GM12891 (cell line): ENCODE measurements at regions not wholly inside any gene's neighbourhood (a gene's known extent, or its start where the extent isn't known, plus 50 kb on each side); places are given as distances from the start of the nearest gene placed in this dataset.

Experiments used
- DNase-seq: peaks from one replicate; pipeline ENCODE4 v3.0.0; 2011; ENCODE audit warnings: low spot score; ENCODE audit not compliant: insufficient read length
- FAIRE-seq: peaks from 2 replicates; lab custom pipeline; 2011; peaks lifted over from hg19 to GRCh38; lab: Jason Lieb, UNC
- PAX5 ChIP-seq: IDR thresholded peaks from 2 replicates; pipeline ENCODE4 v1.6.1; 2011; ENCODE audit warnings: low read length, moderate library complexity, mild to moderate bottlenecking; ENCODE audit not compliant: insufficient read depth, severe bottlenecking
- POLR2A ChIP-seq: IDR thresholded peaks from 2 replicates; pipeline ENCODE4 v1.6.1; 2011; ENCODE audit warnings: low read depth, low read length, control low read depth
- POLR2AphosphoS5 ChIP-seq: IDR thresholded peaks from 2 replicates; pipeline ENCODE4 v1.6.1; 2011; ENCODE audit warnings: low read depth, low read length, control low read depth
- POU2F2 ChIP-seq: IDR thresholded peaks from 2 replicates; pipeline ENCODE4 v1.6.1; 2011; ENCODE audit warnings: low read depth, mild to moderate bottlenecking, control low read depth, low read length, moderate library complexity
- SPI1 ChIP-seq: IDR thresholded peaks from 2 replicates; pipeline ENCODE4 v1.6.1; 2011; ENCODE audit warnings: low read depth, low read length, control low read depth
- TAF1 ChIP-seq: IDR thresholded peaks from 2 replicates; pipeline ENCODE4 v1.6.1; 2011; ENCODE audit warnings: low read depth, low read length, control low read depth

GRCh38 chr2:67733517-67733916, 329.3 kb downstream of the C1D start:
- no peak for DNase-seq
- no peak for FAIRE-seq
- no peak for TF ChIP-seq POLR2AphosphoS5
- TF ChIP-seq PAX5, result no peak
- TF ChIP-seq POU2F2, result no peak
- TF ChIP-seq TAF1, result no peak
- no peak for TF ChIP-seq POLR2A
- TF ChIP-seq SPI1, result no peak

DNA sequence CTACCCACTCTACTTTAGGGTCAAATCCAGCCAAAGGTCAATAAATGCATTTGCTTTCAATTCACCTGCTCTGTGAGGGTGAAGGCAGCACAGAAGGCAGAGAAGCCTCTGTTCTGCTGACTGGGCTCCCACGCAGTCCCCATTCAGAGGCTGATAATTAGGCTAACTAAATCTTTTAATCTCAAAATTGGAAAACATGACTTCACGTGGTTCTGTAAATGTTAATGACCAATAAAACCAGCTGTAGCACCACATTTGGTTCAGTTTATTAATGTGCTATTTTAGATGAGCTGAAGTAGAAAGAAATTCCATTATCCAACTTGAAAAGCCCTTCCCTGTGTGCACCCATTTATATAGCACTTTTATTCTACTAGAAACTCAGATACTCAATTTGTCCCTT, 310.6 kb downstream of the C1D start:
- TF ChIP-seq POU2F2 (no peak), POLR2A (no peak), TAF1 (no peak), PAX5 (no peak), SPI1 (no peak), POLR2AphosphoS5 (no peak)
- FAIRE-seq, result no peak
- DNase-seq, result no peak

DNA sequence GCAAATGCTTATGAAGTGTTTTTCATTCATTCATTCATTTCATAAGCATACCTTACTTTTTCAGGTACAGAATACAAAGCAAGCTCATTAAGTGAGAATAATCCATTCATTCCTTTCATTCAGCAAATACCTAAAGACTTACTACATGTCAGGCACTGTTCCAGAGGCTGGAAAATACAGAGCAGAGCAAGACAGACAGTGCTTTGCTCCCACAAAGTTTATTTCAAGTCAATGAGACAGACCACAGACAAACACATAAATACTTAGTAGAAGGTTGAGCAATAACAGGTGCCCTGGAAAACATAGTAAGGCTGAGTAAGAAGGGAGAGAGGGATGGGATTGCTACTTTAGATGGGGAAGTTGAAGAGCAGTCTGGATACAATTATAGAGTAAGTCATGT, 309.8 kb downstream of the C1D start:
- FAIRE-seq (no peak), DNase-seq (no peak)
- TF ChIP-seq SPI1 (no peak), POU2F2 (no peak), POLR2AphosphoS5 (no peak), TAF1 (no peak), POLR2A (no peak), PAX5 (no peak)

- FAIRE-seq, result no peak
- no peak for DNase-seq
- TF ChIP-seq TAF1 (no peak), POU2F2 (no peak), SPI1 (no peak), POLR2A (no peak), POLR2AphosphoS5 (no peak), PAX5 (no peak)
These were observed 307.5 kb downstream of the C1D start for GRCh38 chr2:67755156-67755882.

DNA sequence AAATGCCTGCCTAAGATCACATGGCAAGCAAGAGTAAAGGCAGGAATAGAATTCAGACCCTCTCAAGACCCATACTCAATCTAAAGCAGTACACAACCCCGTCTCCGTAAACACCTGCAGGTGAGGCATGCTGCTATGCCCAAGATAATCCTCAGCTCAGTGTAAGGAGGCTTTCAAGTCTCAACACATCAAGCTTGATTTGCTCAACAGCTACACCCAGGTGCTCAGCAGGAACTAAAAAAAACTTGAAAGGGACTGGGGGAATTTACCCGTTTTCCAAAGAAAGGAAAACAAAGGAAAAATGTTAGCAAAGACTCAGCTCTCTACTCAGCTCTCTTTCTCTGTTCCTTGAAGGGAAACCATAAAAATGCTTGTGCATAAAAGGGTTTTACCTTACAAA, 301.8 kb downstream of the C1D start:
- TF ChIP-seq SPI1 (no peak), TAF1 (no peak), POLR2AphosphoS5 (no peak), PAX5 (no peak), POU2F2 (no peak), POLR2A (no peak)
- FAIRE-seq (no peak), DNase-seq (no peak)

DNA sequence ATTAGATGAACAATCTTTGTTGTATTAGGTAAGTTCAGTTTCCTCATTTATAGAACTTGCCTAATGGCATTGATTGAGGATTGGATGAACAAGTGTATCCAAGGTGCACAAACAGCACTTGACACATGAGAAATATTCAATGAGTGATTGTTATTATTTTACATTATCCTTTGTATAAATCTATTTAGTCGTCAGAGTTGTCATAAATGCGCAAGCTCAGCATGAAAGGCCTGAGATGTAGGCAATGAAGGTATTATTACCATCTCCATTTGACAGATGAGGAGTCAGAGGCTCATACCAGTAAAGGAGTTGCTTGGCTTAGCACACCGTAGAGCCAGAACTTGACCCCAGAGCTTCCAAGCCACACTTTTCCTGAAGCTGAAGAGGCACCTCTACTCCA, 291.4 kb downstream of the C1D start:
- no peak for FAIRE-seq
- no peak for DNase-seq
- TF ChIP-seq POLR2AphosphoS5 (no peak), POLR2A (no peak), SPI1 (no peak), POU2F2 (no peak), PAX5 (no peak), TAF1 (no peak)

GRCh38 chr2:67772216-67773170, 290.3 kb downstream of the C1D start:
- no peak for DNase-seq
- TF ChIP-seq PAX5, result no peak

DNA sequence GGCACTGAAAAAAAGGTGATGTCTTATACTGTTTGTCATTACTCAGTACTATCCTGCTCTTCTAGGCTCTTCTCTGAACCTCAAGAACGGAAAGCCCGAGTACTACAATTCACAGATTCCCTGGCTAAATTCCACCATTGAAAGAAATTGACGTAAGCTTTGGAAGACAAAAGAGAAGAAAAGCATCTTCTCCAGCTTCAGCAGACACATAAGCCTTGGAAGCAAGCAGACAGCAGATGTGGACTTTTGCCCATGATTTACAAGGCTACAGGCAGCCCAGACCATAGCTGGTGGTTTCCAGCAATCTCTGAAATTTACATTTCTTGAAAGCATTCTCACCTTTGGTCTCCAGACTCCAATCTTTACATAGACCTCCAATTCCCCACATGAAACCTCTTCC, 289.0 kb downstream of the C1D start:
- FAIRE-seq (no peak), DNase-seq (no peak)
- no peak for TF ChIP-seq TAF1
- no peak for TF ChIP-seq PAX5
- no peak for TF ChIP-seq POLR2A
- no peak for TF ChIP-seq POU2F2
- no peak for TF ChIP-seq SPI1
- TF ChIP-seq POLR2AphosphoS5, result no peak

More at GRCh38 chr2:67772216-67773170, 290.3 kb downstream of the C1D start:
- FAIRE-seq, result no peak

DNA sequence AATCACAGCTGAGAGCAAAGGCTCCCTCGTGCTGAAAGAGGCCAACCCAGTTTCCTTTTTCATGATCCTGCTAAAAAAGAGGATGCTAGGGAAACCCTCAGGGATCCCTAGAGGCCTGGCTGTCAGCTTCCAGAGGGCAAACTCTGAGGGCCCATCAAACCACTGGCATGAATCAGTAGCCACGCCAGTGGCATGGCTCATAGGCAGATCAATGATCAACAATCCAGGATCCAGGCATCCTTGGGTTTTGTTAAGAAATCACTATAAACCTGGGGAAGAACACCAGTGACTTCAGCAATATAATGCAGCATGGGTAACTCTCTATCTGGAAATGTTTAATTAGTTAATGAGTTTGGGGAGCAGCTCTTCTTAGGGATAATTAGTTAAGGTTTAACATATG, 286.5 kb downstream of the C1D start:
- no peak for FAIRE-seq
- TF ChIP-seq TAF1 (no peak), POU2F2 (no peak)
- DNase-seq, result no peak
